ENCODE measurements at regions not wholly inside any gene's neighbourhood (a gene's known extent, or its start where the extent isn't known, plus 50 kb on each side); places are given as distances from the start of the nearest gene placed in this dataset.
"Not testable (repeated sequence)": the region's sequence is repeated elsewhere in the genome, so short reads cannot be mapped to it uniquely, and the experiment has no call there.

DNA sequence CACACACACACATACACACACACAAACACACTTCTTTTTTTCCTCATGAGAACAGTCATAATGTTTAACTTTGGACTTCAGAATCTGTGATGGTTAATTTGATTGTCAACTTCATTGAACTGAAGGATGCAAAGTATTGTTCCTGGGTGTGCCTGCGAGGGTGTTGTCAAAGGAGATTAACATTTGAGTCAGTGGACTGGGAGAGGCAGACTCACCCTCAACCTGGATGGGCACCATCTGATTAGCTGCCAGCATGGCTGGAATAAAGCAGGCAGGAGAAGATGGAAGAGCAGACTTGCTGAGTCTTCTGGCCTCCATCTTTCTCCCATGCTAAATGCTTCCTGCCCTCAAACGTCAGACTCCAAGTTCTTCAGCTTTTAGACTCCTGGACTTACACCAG is 167.6 kb upstream of the CRBN start:
- TF ChIP-seq, protein P1, sequence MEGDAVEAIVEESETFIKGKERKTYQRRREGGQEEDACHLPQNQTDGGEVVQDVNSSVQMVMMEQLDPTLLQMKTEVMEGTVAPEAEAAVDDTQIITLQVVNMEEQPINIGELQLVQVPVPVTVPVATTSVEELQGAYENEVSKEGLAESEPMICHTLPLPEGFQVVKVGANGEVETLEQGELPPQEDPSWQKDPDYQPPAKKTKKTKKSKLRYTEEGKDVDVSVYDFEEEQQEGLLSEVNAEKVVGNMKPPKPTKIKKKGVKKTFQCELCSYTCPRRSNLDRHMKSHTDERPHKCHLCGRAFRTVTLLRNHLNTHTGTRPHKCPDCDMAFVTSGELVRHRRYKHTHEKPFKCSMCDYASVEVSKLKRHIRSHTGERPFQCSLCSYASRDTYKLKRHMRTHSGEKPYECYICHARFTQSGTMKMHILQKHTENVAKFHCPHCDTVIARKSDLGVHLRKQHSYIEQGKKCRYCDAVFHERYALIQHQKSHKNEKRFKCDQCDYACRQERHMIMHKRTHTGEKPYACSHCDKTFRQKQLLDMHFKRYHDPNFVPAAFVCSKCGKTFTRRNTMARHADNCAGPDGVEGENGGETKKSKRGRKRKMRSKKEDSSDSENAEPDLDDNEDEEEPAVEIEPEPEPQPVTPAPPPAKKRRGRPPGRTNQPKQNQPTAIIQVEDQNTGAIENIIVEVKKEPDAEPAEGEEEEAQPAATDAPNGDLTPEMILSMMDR (IDR thresholded peaks at IDR 0.05), result not testable (repeated sequence)
- TF ChIP-seq EZH2 (IDR thresholded peaks at IDR 0.05; ENCODE audit: borderline replicate concordance, insufficient read depth, low read depth, low read length, poor library complexity, severe bottlenecking), result not testable (repeated sequence)

Data from B cell (primary cell).